GM19324 (cell line): ENCODE measurements at regions not wholly inside any gene's neighbourhood (a gene's known extent, or its start where the extent isn't known, plus 50 kb on each side); places are given as distances from the start of the nearest gene placed in this dataset.

Experiments
- ATAC-seq: cut with Tn5 transposase; IDR thresholded peaks from one replicate; pipeline ENCODE4 v1.9.1; 2021; ENCODE audit warnings: mild to moderate bottlenecking, moderate library complexity; ENCODE audit not compliant: unreplicated experiment, low FRiP score

DNA sequence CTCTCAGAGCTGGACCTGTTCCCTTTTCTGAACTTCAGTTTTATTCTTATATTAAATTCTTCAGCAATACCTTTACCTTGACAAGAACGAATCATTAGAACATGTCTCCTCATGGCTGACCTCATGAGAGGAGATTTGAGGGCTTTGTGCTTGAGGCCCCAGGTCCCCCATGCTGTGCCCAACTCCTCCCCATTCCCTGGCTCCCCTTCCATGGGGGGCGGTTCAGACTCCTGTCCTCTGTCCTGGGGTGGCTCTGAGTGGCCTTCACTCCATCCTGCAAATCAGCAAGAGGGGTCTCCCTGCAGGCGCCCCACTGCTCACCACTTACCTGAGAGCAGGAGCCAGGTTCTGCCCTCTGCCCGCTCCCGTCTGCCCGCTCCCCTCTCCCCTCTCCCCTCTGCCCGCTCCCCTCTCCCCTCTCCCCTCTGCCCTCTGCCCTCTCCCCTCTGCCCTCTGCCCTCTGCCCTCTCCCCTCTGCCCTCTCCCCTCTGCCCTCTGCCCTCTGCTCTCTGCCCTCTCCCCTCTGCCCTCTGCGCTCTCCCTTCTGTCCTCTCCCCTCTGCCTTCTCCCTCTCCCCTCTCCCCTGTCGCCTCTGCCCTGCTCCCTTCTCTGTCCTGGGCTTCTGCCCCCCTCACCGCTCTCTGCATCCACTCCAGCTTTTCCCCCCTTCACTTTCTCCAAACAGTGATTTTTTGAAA lies 98.7 kb upstream of the ALKAL2 start:
- ATAC-seq, result no peak

DNA sequence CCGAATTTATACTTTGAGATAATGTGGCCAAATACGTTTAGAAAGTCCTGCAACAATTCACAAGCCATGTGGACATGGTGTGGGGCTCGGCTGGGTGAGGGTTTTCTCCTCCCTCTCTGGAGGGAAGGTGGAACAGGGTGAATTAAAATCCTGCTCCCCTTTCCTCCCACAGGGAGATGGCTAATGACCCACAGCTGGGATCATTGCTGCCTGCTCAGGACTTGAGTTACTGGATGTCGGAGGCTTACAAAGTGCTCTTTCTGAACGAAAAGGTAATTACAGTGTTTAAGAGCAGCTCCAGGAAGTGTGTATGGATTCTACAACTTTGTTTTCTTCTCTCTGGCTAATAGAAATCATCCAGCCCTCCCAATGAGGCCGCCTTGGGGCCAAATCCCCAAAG lies 97.9 kb upstream of the ALKAL2 start:
- ATAC-seq, result no peak

DNA sequence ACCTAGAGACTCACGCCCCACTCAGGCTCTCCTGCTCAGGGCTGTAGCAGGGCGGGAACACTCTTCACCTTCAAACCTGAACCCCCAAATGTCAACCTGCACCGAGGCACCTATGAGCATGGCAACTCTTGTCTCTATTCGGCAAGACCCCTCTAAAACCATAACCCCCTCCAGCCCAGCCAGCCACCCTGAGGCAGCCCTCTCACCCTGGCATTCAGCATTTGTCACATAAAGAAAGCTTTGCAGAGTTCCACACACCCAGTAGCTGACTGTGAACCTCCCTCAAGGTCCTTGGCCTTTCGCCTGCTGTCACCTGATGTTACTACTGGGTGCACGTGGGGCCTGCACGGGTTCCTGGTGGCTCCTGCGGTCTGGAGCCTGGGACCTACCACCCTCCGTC lies 97.2 kb upstream of the ALKAL2 start:
- ATAC-seq, result no peak

DNA sequence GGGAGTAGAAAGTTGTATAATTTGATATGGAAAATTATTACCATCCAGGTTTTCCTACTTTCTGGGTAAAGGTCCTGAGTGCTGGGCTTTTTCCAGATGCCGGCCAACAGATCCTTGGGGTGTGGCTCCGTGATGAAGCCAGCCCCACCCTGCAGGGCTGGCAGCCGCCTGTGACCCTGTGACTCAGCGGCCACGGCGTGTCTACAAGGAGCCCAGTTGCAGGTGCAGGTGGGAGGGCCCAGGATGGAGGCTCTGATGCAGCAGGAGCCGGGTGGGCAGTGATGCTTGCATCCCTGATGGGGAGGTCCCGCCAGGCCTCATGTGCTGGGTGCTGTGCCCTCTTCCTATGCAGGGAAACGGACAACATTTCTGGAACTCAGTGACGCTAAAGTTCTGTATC lies 96.0 kb upstream of the ALKAL2 start:
- ATAC-seq, result no peak

DNA sequence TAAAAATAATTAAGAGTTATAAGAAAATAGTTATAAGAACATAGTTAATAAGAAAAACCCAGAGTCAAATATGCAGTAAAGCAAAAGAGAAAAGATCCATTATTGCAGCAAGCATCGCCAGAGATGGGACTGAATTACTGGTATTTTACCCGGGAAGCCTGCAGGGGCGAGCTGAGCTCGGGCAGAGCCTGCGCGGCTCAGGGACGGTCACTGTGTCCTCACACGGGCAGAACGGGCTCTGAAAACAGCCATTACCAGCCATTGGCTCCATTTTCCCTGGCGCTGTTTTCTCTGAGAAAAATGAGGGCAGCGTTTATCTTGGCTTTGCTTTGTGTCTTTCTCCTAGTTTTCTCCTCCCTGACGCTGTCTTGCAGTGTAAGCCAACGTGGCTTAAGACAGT lies 95.3 kb upstream of the ALKAL2 start:
- ATAC-seq, result no peak

DNA sequence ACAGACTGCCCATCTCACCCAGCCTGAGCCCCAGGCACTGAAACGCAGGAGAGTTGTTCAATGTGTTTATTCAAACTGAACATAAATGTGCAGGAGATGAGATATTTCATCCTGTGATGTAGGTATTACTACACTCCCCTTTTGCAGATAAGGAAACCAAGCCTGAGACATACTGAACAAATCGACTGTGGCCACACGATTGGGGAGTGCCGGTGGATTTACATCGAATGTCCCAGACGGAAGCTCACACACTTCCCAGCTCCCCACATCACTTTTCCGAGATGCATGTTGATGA lies 94.8 kb upstream of the ALKAL2 start:
- ATAC-seq, result no peak

DNA sequence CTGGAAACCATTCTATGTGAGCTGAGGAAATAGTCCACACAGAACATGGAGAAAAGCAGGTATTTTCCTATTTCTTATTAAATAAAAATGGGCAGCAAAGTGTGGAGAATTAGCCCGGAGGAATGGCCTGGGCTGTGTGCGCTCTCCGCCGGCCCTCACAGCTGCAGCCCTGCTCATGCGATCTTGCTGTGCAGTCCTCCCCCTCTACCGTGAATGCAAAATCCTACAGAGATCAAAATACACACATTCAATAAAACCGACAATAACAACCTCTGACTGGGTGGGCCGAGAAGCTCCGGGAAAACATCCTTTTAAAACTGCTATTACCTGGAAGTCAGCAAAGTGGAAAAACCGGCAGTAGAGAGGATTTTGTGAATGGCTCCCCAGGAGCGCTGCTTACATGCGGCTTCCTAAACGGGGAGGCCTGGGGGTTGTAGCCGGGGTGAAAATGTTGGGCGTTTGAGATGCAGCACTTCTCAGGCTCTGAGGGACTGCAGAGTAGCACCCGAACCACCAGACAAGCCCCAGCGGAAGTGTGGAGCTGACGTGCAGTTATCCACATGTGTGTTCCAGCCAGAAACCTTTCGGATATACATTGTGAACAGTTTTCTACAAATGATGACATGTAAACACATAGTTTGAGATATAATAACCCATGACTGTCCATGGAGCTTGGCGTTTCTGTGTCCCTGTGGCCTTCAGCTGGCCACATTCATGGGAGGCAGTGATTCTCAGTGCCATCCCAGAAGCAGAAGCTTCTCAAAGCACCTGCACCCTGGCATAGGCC lies 94.2 kb upstream of the ALKAL2 start:
- no peak for ATAC-seq

DNA sequence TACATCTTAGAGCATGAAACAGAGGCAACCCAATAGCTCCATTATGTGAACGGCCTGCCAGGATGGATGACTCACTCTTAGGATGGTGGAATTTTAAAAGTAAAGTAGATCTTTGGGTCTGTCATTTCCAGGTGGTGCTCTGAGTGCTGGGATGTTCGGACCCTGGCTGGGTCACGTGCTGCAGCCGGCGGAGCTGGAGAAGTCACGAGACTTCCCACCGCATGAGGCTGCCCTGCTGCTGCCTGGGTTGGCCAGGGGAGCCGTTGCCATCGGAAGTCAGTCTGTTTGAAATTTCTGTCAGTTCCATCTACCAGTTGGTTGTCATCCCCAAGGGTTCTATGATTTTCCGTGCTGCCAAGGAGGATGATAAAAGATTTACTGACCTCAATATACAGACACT lies 93.3 kb upstream of the ALKAL2 start:
- no peak for ATAC-seq

DNA sequence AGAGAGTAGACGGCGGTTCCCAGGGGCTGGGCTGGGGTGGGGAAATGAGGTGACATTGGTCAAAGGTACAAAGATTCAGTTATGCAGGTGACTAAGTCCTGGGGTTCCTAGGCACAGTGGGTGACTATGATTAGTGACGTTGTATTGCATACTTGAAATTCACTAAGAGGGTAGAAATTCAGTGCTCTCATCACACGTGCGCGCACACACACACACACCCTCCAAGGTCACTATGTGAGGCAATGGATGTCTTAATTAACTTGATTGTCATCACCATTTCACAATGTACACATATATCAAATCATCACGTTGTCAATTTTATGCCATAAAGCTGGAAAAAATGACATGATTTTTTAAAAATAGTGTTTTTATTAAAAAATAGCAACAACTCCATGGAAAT lies 92.9 kb upstream of the ALKAL2 start:
- no peak for ATAC-seq

DNA sequence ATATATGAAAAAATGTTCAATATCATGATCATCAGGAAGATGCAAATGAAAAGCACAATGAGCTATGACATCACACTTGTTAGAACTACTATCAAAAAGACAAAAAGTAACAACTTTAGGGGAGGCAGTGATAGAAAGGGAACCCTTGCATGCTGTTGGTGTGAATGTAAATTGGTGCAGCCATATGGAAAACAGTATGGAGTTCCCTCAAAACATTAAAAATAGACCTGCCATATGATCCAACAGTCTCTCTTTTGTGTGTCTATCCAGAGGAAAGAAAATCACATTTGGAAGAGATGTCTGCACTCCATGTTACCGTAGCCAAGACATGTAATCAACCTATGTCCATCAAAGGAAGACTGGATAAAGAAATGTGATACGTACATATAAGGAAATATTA lies 92.3 kb upstream of the ALKAL2 start:
- ATAC-seq, result no peak

DNA sequence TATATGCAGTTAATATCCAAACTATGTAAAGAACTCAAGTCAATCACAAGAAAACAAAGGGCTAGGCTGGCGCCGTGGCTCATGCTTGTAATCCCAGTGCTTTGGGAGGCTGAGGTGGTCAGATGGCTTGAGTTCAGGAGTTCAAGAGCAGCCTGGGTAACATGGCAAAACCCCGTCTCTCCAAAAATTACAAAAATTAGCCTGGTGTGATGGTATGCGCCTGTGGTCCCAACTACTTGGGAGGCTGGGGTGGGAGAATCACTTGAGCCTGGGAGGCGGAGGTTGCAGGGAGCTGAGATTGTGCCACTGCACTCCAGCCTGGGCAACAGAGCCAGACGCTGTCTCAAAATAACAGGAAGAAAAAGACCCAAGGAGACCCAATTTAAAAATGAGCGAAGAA lies 91.9 kb upstream of the ALKAL2 start:
- ATAC-seq, result no peak

DNA sequence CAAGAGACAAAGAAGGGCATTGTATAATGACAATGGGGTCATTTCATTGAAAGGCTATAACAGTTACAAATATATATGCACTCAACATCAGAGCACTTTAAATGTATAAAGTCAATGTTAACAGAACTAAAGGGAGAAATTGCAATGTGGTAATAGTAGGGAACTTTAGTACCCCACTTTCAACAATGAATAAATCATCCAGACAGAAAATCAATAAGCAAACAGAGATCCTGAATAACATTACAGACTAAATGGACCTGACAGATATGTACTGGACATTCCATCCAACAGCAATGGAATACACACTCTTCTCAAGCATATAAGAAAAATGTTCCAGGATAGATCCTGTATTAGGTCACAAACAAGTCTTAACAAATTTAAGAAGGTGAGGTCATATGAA lies 90.5 kb upstream of the ALKAL2 start:
- ATAC-seq, result no peak

DNA sequence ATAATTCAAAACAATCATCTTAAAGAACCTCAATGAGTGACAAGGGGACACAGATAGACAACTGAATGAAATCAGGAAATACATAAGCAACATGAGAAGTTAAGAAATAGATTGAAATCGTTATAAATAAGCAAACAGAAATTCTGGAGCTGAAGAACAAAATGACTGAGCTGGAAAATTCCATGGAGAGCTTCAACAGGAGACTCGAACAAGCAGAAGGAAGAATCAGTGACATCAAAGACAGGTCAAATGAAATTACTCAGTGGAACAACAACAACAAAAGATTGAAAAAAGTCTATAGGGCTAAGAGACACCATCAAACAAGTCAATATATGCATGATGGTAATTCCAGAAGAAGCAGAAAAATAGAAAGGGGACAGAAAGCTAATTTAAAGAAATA lies 89.5 kb upstream of the ALKAL2 start:
- no peak for ATAC-seq

DNA sequence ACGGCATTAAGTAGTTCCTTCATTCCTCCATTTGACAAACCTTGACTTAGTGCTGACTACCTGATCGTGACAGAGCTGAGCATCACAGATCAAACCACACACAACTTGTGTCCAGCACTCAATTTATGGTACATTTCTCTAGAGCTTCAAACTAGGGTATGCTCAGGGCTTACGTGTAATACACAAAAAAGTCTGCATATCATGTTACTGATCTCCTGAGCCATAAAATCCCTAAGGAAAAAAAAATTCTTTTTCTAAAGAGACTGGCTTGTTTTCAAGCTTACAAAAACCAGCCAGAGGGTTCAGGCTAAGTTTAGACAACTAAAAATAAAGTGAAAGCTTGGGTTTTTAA lies 88.0 kb upstream of the ALKAL2 start:
- no peak for ATAC-seq

DNA sequence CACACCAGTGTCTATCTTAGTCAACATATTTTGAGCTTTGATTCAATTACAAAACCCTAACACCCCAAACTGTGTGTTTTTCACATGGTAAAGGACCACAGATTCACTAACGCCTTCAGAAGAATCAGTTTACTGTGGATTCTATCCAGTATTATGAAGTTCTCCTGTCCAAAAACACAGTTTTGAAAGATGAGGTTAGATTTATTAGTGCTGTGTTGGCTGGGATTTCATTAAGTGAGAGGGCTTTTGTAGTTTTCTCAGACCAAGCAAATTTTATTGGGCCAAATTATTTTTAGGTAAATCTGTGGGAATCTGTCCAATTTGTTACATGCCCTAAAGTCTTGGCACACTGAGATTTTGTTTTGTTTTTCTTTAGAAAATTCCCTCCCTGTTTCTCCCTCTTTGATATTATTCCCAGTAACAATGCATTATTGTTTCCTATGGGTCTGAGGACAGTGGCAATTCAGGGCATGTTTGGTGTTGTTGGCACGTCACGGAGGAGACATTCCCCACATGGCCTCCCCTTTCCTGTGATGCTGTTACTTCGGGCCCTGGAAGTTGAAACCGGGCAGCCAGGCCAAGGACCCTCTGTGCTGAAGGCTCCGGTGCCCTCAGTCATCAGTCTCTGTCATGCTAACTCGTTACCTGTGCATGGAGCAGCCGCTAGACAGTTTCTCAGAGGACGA lies 87.5 kb upstream of the ALKAL2 start:
- ATAC-seq, result no peak

DNA sequence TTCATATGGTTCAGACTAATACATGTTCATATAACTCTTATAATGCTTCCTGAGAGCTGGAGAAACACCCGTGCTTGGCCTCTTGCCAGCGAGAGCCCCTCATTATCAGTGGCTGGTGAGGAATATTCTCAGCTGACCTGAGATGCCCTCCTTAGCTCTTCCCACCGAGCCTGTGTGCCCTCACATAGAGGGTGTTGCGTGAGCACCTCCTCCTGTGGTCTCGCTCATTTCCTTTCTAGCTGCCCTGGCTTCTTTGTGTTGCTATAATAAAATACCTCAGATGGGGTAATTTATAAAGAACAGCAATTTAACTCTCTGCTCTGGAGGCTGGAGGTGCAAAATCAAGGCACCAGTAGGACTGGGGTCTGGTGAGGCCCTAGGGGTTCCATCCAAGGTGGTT lies 80.5 kb upstream of the ALKAL2 start:
- no peak for ATAC-seq

DNA sequence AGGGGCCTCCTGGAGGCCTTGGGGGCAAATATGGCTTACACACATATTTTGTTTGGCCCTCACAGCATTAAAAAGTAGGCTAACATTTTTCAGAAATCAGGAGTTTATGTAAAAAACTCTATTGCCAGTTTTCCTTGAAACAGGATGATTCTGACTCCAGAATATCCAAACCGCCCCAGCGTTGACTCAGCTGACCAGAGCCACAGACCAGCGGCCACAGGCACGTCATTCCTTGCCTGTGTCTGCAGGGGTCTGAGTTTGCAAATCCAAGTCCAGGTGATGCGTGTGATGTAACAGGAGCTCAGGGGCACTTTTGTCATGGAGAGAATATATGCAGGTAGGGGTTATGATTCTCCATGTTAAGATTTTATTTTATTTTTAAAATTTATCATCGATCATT lies 79.4 kb upstream of the ALKAL2 start:
- no peak for ATAC-seq

DNA sequence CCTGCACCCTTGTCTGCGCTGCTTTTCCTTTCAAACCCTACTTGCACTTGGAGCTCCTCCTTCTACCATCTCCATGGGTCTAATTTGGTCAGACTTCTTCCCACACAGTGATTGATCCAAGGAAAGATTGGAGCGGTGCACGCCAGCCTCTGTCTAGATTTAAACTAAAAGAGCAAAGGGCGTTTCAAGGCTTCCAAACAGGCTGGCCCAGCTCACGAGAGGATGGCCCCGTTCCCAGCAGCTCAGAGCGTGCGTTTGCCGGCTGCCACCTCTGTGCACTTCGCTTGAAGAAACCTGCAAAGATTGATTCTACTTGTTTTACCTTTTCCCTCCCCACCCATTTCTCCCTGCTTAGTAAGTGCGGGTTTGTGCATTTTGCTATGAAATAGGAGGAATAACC lies 78.8 kb upstream of the ALKAL2 start:
- ATAC-seq, result no peak

DNA sequence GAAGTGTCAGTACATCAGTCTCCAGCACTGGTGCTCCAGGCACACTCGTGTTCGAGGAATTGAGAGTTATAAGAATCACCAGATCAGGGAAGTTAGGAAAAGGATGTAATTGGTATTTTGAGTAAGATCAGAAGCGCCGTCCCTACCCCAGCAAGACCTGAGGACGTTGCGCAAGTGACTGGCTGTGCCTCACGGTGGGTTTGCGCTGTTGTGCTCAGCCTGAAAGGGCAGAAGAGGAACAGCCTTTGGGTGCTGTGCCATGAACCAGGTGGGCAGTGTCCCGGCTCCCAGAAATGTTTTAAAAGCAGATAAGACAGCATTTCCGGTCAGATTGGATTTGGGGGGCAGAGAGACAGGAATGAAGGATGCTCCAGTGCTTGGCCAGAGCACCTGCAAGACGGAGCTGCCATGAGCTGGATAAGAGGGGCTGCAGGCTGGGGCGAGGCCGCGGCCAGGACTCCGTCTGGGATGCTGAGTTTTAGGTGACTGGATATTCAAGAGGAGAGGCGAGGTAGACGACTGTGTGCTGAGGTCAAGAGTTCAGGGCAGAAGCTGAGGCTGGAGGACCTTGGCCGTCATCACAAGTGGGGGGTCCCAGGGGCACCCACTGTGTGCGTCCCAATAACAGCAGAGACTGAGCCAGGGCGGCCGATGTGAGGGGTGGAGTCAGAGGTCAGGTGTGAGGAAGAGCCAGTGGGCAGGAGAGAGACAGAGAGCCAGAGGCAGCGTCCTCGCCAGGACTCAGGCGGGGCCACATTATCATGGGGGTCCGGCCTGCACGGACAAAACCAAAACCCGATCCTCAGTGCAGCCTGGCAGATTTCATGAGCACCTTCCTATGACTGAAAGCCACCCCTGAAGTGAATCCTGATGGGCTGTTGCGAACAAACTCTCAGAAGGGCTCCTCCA lies 77.7 kb upstream of the ALKAL2 start:
- ATAC-seq, result no peak

DNA sequence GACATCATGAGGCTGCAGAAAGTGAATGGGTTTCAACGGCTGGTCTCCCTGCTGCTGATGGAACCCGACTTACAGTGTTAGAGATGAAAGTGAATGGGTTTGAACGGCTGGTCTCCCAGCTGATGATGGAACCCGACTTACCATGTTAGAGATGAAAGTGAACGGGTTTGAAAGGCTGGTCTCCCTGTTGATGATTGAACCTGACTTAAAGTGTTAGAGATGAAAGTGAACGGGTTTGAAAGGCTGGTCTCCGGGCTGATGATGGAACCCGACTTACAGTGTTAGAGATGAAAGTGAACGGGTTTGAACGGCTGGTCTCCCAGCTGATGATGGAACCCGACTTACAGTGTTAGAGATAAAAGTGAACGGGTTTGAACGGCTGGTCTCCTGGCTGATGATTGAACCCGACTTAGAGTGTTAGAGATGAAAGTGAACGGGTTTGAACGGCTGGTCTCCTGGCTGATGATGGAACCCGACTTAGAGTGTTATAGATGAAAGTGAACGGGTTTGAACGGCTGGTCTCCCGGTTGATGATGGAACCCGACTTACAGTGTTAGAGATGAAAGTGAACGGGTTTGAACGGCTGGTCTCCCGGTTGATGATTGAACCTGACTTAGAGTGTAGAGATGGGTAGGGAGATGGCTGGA lies 76.1 kb upstream of the ALKAL2 start:
- no peak for ATAC-seq

DNA sequence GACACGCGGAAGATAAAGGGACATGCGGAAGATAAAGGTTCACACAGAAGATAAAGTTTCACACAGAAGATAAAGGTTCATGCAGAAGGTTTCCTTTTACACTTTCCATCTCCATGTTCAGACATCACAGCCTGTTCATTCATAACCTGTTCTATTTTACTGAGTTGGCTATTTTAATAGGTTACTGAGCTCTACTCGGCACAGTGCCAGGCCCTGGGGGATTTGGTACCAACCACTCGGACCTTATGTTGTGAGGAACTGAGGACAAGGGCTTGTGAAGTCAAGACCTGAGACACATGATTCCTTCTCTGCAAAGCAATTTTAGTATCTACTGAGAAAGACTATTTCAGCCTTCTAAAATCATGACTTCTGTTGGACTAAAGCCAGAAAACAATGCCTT lies 75.0 kb upstream of the ALKAL2 start:
- ATAC-seq, result no peak
